ENCODE measurements at regions not wholly inside any gene's neighbourhood (a gene's known extent, or its start where the extent isn't known, plus 50 kb on each side); places are given as distances from the start of the nearest gene placed in this dataset.

- Histone ChIP-seq H3F3A (ENCODE audit: insufficient read depth, low read length, poor library complexity, severe bottlenecking) (no peaks in the 10 kb centered on the region), H4K20me1 (ENCODE audit: insufficient read depth) (no peaks in the 10 kb centered on the region), H3K9me3 (ENCODE audit: low read length) (no peaks in the 10 kb centered on the region), H3K79me2 (replicated peaks; ENCODE audit: insufficient read depth, low read length) (no peaks in the 10 kb centered on the region), H3K27me3 (ENCODE audit: insufficient read depth, low read depth, low read length) (no peaks in the 10 kb centered on the region), H3K27ac (ENCODE audit: low read length) (no peak overlapping the region), H3K9ac (ENCODE audit: low read length) (no peak overlapping the region), H3K4me3 (ENCODE audit: low read length) (no peak overlapping the region), H2AFZ (ENCODE audit: low read depth, low read length) (no peak overlapping the region), H3K9me2 (ENCODE audit: insufficient read depth, low read length) (no peaks in the 10 kb centered on the region), H3K36me3 (ENCODE audit: insufficient read depth, low read length) (no peaks in the 10 kb centered on the region), H3K4me2 (ENCODE audit: low read length) (no peak overlapping the region)
- no peak for TF ChIP-seq TAF1 (IDR thresholded peaks at IDR 0.05; ENCODE audit: low read depth)
- TF ChIP-seq RAD21 (conservative IDR thresholded peaks at IDR 0.05) = no peak
- TF ChIP-seq SMC3 (conservative IDR thresholded peaks at IDR 0.05; ENCODE audit: poor library complexity) = no peak
- no peak for TF ChIP-seq MXI1 (conservative IDR thresholded peaks at IDR 0.05; ENCODE audit: poor library complexity, severe bottlenecking)
- TF ChIP-seq REST (IDR thresholded peaks at IDR 0.05; ENCODE audit: borderline replicate concordance) = no peak
- TF ChIP-seq CTCF (IDR thresholded peaks at IDR 0.05; ENCODE audit: poor library complexity, severe bottlenecking) = no peak
- no peak for TF ChIP-seq EZH2 (IDR thresholded peaks at IDR 0.05; ENCODE audit: borderline replicate concordance, insufficient read depth, low read length, poor library complexity, severe bottlenecking)
- TF ChIP-seq POLR2AphosphoS5 (IDR thresholded peaks at IDR 0.05) = no peak
- no peak for TF ChIP-seq EP300 (conservative IDR thresholded peaks at IDR 0.05; ENCODE audit: poor library complexity, severe bottlenecking)
These were observed 242.5 kb upstream of the TBL1XR1 start for GRCh38 chr3:177439694-177440269.

- TF ChIP-seq EP300 (conservative IDR thresholded peaks at IDR 0.05; ENCODE audit: poor library complexity, severe bottlenecking) (no peak), CTCF (IDR thresholded peaks at IDR 0.05; ENCODE audit: poor library complexity, severe bottlenecking) (no peak), SMC3 (conservative IDR thresholded peaks at IDR 0.05; ENCODE audit: poor library complexity) (no peak), POLR2AphosphoS5 (IDR thresholded peaks at IDR 0.05) (no peak), TAF1 (IDR thresholded peaks at IDR 0.05; ENCODE audit: low read depth) (no peak), RAD21 (conservative IDR thresholded peaks at IDR 0.05) (no peak), EZH2 (IDR thresholded peaks at IDR 0.05; ENCODE audit: borderline replicate concordance, insufficient read depth, low read length, poor library complexity, severe bottlenecking) (no peak), MXI1 (conservative IDR thresholded peaks at IDR 0.05; ENCODE audit: poor library complexity, severe bottlenecking) (no peak)
- no peaks in the 10 kb centered on the region for H3K36me3 ChIP-seq (ENCODE audit: insufficient read depth, low read length)
- H3K9me3 ChIP-seq (ENCODE audit: low read length) = no peaks in the 10 kb centered on the region
- H3K4me3 ChIP-seq (ENCODE audit: low read length) = no peak overlapping the region
- H3K27me3 ChIP-seq (ENCODE audit: insufficient read depth, low read depth, low read length) = no peaks in the 10 kb centered on the region
- H3K9me2 ChIP-seq (ENCODE audit: insufficient read depth, low read length) = no peaks in the 10 kb centered on the region
- no peak overlapping the region for H2AFZ ChIP-seq (ENCODE audit: low read depth, low read length)
- no peak overlapping the region for H3K4me2 ChIP-seq (ENCODE audit: low read length)
- H3F3A ChIP-seq (ENCODE audit: insufficient read depth, low read length, poor library complexity, severe bottlenecking) = no peaks in the 10 kb centered on the region
- no peak overlapping the region for H3K9ac ChIP-seq (ENCODE audit: low read length)
- no peaks in the 10 kb centered on the region for H4K20me1 ChIP-seq (ENCODE audit: insufficient read depth)
- no peaks in the 10 kb centered on the region for H3K79me2 ChIP-seq (replicated peaks; ENCODE audit: insufficient read depth, low read length)
- no peak overlapping the region for H3K27ac ChIP-seq (ENCODE audit: low read length)
These were observed 243.3 kb upstream of the TBL1XR1 start for GRCh38 chr3:177440456-177441104.

Measured in neural cell (in vitro differentiated cells).